Upper lobe of left lung (tissue), 6 donors: ENCODE measurements at regions not wholly inside any gene's neighbourhood (a gene's known extent, or its start where the extent isn't known, plus 50 kb on each side); places are given as distances from the start of the nearest gene placed in this dataset.
"Not testable (repeated sequence)": the region's sequence is repeated elsewhere in the genome, so short reads cannot be mapped to it uniquely, and the experiment has no call there.

ENCODE experiments used
- ATAC-seq, 2 donors: fragments of 200-7000 bp; cut with Tn5 transposase; one replicate each; pipeline ENCODE4 v1.9.1; 2022; ENCODE audit warnings: mild to moderate bottlenecking in 2 of 2, moderate library complexity in 2 of 2; ENCODE audit not compliant: low FRiP score in 2 of 2
- DNase-seq, 2 donors: peaks; one replicate each; pipeline ENCODE4 v3.0.0-alpha.2; 2019 to 2020
- H3K27ac ChIP-seq, 4 donors: fragments of 200-600 bp; sonication (generic); one replicate each; pipeline ENCODE4 v1.5.1; 2016 to 2019
- H3K27me3 ChIP-seq, 4 donors: fragments of 200-600 bp; sonication (generic); one replicate each; pipeline ENCODE4 v1.5.1; 2017 to 2019
- H3K36me3 ChIP-seq, 4 donors: fragments of 200-600 bp; sonication (generic); one replicate each; pipeline ENCODE4 v1.5.1; 2016 to 2019
- H3K4me1 ChIP-seq, 4 donors: fragments of 200-600 bp; sonication (generic); one replicate each; pipeline ENCODE4 v1.5.1; 2018 to 2019
- H3K4me3 ChIP-seq, 4 donors: fragments of 200-600 bp; sonication (generic); one replicate each; pipeline ENCODE4 v1.5.1; 2017 to 2019; ENCODE audit warnings: mild to moderate bottlenecking in 2 of 4, moderate library complexity in 1 of 4
- H3K9me3 ChIP-seq, 4 donors: fragments of 200-600 bp; sonication (generic); one replicate each; pipeline ENCODE4 v1.5.1; 2018 to 2019
- CTCF ChIP-seq, 6 experiments: fragments of 450-650 bp in 4 of 6; fragments of 200-600 bp in 2 of 6; sonication (generic) in 2 of 6; IDR thresholded peaks; one replicate each; pipeline ENCODE4 v1.5.1; 2016 to 2019; ENCODE audit warnings: antibody characterized with exemption in 6 of 6
- EP300 ChIP-seq, 4 donors: sonication (generic); formaldehyde crosslinking; IDR thresholded peaks; one replicate each; pipeline ENCODE4 v1.5.1; 2017; ENCODE audit warnings: antibody characterized with exemption in 4 of 4, control low read depth in 2 of 4
- POLR2A ChIP-seq, 4 donors: fragments of 450-650 bp; IDR thresholded peaks; one replicate each; pipeline ENCODE4 v1.5.1; 2016 to 2017; ENCODE audit warnings: antibody characterized with exemption in 4 of 4, mild to moderate bottlenecking in 2 of 4
- POLR2AphosphoS5 ChIP-seq, 2 donors: sonication (generic); formaldehyde crosslinking; IDR thresholded peaks; one replicate each; pipeline ENCODE4 v1.5.1; 2017; ENCODE audit warnings: antibody characterized with exemption in 2 of 2
- WGBS, 2 donors: methylation state at CpG; one replicate each; pipeline ENCODE4 v1.1.5; 2017 to 2018; 5-methylcytosine and 5-hydroxymethylcytosine counted together
- donor health status: DM: no; HTN: no; CAD: no; lungs with moderate emphysema.
- donor health status: DM: no; HTN: yes; CAD: no; lungs with severe emphysema.

GRCh38 chr20:51169813-51170212, 146.9 kb upstream of the KCNG1 start:
- 83 to 84% methylated on average over 3 of the region's 3 CpGs for WGBS, 2 donors
- TF ChIP-seq EP300 (IDR thresholded peaks at IDR 0.05): no peak
- no peak for TF ChIP-seq POLR2A (IDR thresholded peaks at IDR 0.05)
- no peak for TF ChIP-seq CTCF (IDR thresholded peaks at IDR 0.05)
- no peak for TF ChIP-seq POLR2AphosphoS5 (IDR thresholded peaks at IDR 0.05)

GRCh38 chr20:51167911-51168310, 145.0 kb upstream of the KCNG1 start:
- ATAC-seq, H3K4me3 ChIP-seq, H3K36me3 ChIP-seq, H3K4me1 ChIP-seq, H3K27me3 ChIP-seq, H3K9me3 ChIP-seq, H3K27ac ChIP-seq, DNase-seq: not testable (repeated sequence)
- 83 to 92% methylated on average over 4 of the region's 4 CpGs for WGBS, 2 donors

More at GRCh38 chr20:51169813-51170212, 146.9 kb upstream of the KCNG1 start:
- Histone ChIP-seq H3K27me3 (no peaks in the 10 kb centered on the region), H3K36me3 (no peaks in the 10 kb centered on the region), H3K9me3 (no peaks in the 10 kb centered on the region), H3K27ac (no peak overlapping the region), H3K4me3 (no peak overlapping the region), H3K4me1 (no peaks in the 10 kb centered on the region)
- ATAC-seq: no peak
- DNase-seq: no peak

GRCh38 chr20:51166489-51166888, 143.6 kb upstream of the KCNG1 start:
- TF ChIP-seq CTCF (IDR thresholded peaks at IDR 0.05): no peak
- no peak for TF ChIP-seq POLR2A (IDR thresholded peaks at IDR 0.05)
- no peak for TF ChIP-seq EP300 (IDR thresholded peaks at IDR 0.05)
- TF ChIP-seq POLR2AphosphoS5 (IDR thresholded peaks at IDR 0.05): no peak

GRCh38 chr20:51165131-51165530, 142.2 kb upstream of the KCNG1 start:
- ATAC-seq (no peak), DNase-seq (no peak)
- WGBS, 2 donors: 70 to 82% methylated on average over 9 of the region's 9 CpGs
- no peaks in the 10 kb centered on the region for H3K9me3 ChIP-seq
- TF ChIP-seq POLR2A (IDR thresholded peaks at IDR 0.05) (no peak), CTCF (IDR thresholded peaks at IDR 0.05) (no peak), EP300 (IDR thresholded peaks at IDR 0.05) (no peak), POLR2AphosphoS5 (IDR thresholded peaks at IDR 0.05) (no peak)
- no peaks in the 10 kb centered on the region for H3K27me3 ChIP-seq
- H3K36me3 ChIP-seq: no peaks in the 10 kb centered on the region
- no peak overlapping the region for H3K27ac ChIP-seq
- H3K4me1 ChIP-seq: no peaks in the 10 kb centered on the region
- no peak overlapping the region for H3K4me3 ChIP-seq

More at GRCh38 chr20:51166489-51166888, 143.6 kb upstream of the KCNG1 start:
- no peaks in the 10 kb centered on the region for H3K36me3 ChIP-seq
- no peak overlapping the region for H3K27ac ChIP-seq
- H3K4me3 ChIP-seq: no peak overlapping the region
- H3K27me3 ChIP-seq: no peaks in the 10 kb centered on the region
- no peaks in the 10 kb centered on the region for H3K9me3 ChIP-seq
- no peak for DNase-seq
- 48 to 75% methylated on average over 3 of the region's 3 CpGs for WGBS, 2 donors
- no peaks in the 10 kb centered on the region for H3K4me1 ChIP-seq
- ATAC-seq: no peak

GRCh38 chr20:51164731-51165130, 141.8 kb upstream of the KCNG1 start:
- H3K9me3 ChIP-seq: no peaks in the 10 kb centered on the region
- no peaks in the 10 kb centered on the region for H3K27me3 ChIP-seq
- H3K4me1 ChIP-seq: no peaks in the 10 kb centered on the region
- no peak overlapping the region for H3K27ac ChIP-seq
- WGBS, 2 donors: 91 to 100% methylated on average over 1 to 2 of the region's 2 CpGs
- H3K4me3 ChIP-seq: no peak overlapping the region
- no peak for DNase-seq
- H3K36me3 ChIP-seq: no peaks in the 10 kb centered on the region
- TF ChIP-seq POLR2A (IDR thresholded peaks at IDR 0.05) (no peak), CTCF (IDR thresholded peaks at IDR 0.05) (no peak)
- no peak for ATAC-seq
